SH-SY5Y (cell line): ENCODE measurements at regions not wholly inside any gene's neighbourhood (a gene's known extent, or its start where the extent isn't known, plus 50 kb on each side); places are given as distances from the start of the nearest gene placed in this dataset.

ENCODE experiments used
- GATA2 ChIP-seq: IDR thresholded peaks from 2 replicates; pipeline ENCODE4 v1.6.1; 2011; ENCODE audit warnings: mild to moderate bottlenecking, low read depth, low read length
- GATA3 ChIP-seq: IDR thresholded peaks from 2 replicates; pipeline ENCODE4 v1.6.1; 2011; ENCODE audit warnings: low read depth, mild to moderate bottlenecking, low read length, moderate library complexity

DNA sequence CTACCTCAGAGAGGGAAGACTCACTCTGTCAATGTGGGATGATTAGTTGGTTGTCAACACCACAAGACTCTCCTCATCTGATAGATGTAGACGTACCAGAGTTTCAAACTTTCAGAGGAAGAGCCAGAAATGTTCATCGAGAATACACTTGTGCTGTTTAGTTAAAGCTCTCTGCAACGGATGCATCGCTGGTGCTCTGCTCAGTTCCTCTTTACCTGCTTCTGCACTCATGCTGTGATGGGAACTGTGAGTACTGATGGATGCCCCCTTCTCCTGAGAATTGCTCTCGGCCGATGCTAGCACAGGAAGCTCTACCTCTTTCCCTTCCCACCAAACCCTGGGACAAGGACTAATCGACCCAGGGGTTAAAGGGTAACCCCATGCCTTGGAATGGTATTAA, 51.8 kb upstream of the CCDC54 start:
- no peak for TF ChIP-seq GATA2
- TF ChIP-seq GATA3: no peak
